Liver (tissue), 8 donors: ENCODE measurements at regions not wholly inside any gene's neighbourhood (a gene's known extent, or its start where the extent isn't known, plus 50 kb on each side); places are given as distances from the start of the nearest gene placed in this dataset.

Experiments
- DNase-seq: peaks from one replicate; pipeline ENCODE4 v3.0.0-alpha.2; 2017; ENCODE audit warnings: low spot score
- H3K27ac ChIP-seq, 2 donors: one replicate each; pipeline ENCODE4 v1.7.0; 2013; ENCODE audit warnings: inconsistent platforms in 2 of 2, low read length in 2 of 2, control low read depth in 1 of 2, low read depth in 1 of 2, mild to moderate bottlenecking in 1 of 2
- H3K27me3 ChIP-seq, 4 donors: one replicate each; pipeline versions ENCODE4 v1.6.1 to v1.7.0; 2013; ENCODE audit warnings: low read length in 3 of 4, inconsistent platforms in 1 of 4, mild to moderate bottlenecking in 1 of 4, moderate library complexity in 1 of 4; ENCODE audit not compliant: control insufficient read depth in 4 of 4, insufficient read depth in 4 of 4
- H3K36me3 ChIP-seq, 4 donors: one replicate each; pipeline versions ENCODE4 v1.6.1 to v1.7.0; 2013; ENCODE audit warnings: low read length in 3 of 4, mild to moderate bottlenecking in 3 of 4, low read depth in 1 of 4, moderate library complexity in 1 of 4; ENCODE audit not compliant: control insufficient read depth in 4 of 4, insufficient read depth in 3 of 4
- H3K4me1 ChIP-seq, 4 donors: one replicate each; pipeline versions ENCODE4 v1.6.1 to v1.7.0; 2013; ENCODE audit warnings: low read length in 3 of 4, mild to moderate bottlenecking in 3 of 4, moderate library complexity in 1 of 4; ENCODE audit not compliant: control insufficient read depth in 4 of 4, insufficient read depth in 4 of 4
- H3K4me3 ChIP-seq, 3 donors: one replicate each; pipeline versions ENCODE4 v1.6.1 to v1.7.0; 2013; ENCODE audit warnings: low read length in 3 of 3, control low read depth in 1 of 3, low read depth in 1 of 3, mild to moderate bottlenecking in 1 of 3
- H3K9ac ChIP-seq, 2 donors: one replicate each; pipeline ENCODE4 v1.7.0; 2013; ENCODE audit warnings: low read length in 2 of 2, mild to moderate bottlenecking in 2 of 2, moderate library complexity in 2 of 2, control low read depth in 1 of 2, low read depth in 1 of 2
- H3K9me3 ChIP-seq, 4 donors: one replicate each; pipeline versions ENCODE4 v1.6.1 to v1.7.0; 2013; ENCODE audit warnings: low read length in 3 of 4; ENCODE audit not compliant: control insufficient read depth in 4 of 4
- FOXA1 ChIP-seq: IDR thresholded peaks from 2 replicates; pipeline ENCODE4 v1.6.1; 2016; ENCODE audit warnings: antibody characterized with exemption
- GABPA ChIP-seq, 2 donors: IDR thresholded peaks in 1 of 2; conservative IDR thresholded peaks in 1 of 2; 2 replicates each; pipeline ENCODE4 v1.6.1; 2016; ENCODE audit warnings: antibody characterized with exemption in 2 of 2, mild to moderate bottlenecking in 1 of 2, moderate library complexity in 1 of 2
- HNF4G ChIP-seq: IDR thresholded peaks from 2 replicates; pipeline ENCODE4 v1.6.1; 2016; ENCODE audit warnings: antibody characterized with exemption
- JUND ChIP-seq, 2 donors: IDR thresholded peaks; 2 replicates each; pipeline ENCODE4 v1.6.1; 2016; ENCODE audit warnings: antibody characterized with exemption in 2 of 2
- RAD21 ChIP-seq, 2 donors: IDR thresholded peaks; 2 replicates each; pipeline ENCODE4 v1.6.1; 2016; ENCODE audit warnings: antibody characterized with exemption in 2 of 2, mild to moderate bottlenecking in 2 of 2
- RXRA ChIP-seq, 2 donors: IDR thresholded peaks; 2 replicates each; pipeline ENCODE4 v1.6.1; 2017 to 2018; ENCODE audit warnings: antibody characterized with exemption in 2 of 2, mild to moderate bottlenecking in 1 of 2
- TAF1 ChIP-seq: conservative IDR thresholded peaks from 2 replicates; pipeline ENCODE4 v1.6.1; 2016; ENCODE audit warnings: antibody characterized with exemption, mild to moderate bottlenecking
- YY1 ChIP-seq: IDR thresholded peaks from 2 replicates; pipeline ENCODE4 v1.6.1; 2016; ENCODE audit warnings: antibody characterized with exemption, mild to moderate bottlenecking
- WGBS: extraction: QIAGEN DNeasy Blood & Tissue Kit; methylation state at CpG from one replicate; pipeline ENCODE4 v1.1.7; 2013; 5-methylcytosine and 5-hydroxymethylcytosine counted together
- TF ChIP-seq, protein P1 (sequence below): IDR thresholded peaks from 2 replicates; pipeline ENCODE4 v1.6.1; 2016; ENCODE audit warnings: antibody characterized with exemption
- TF ChIP-seq, protein P2 (sequence below): IDR thresholded peaks from 2 replicates; pipeline ENCODE4 v1.6.1; 2016; ENCODE audit warnings: antibody characterized with exemption, mild to moderate bottlenecking
- TF ChIP-seq, protein P3 (sequence below): fragments of 150-350 bp; IDR thresholded peaks from 2 replicates; pipeline ENCODE4 v1.5.1; 2017; ENCODE audit warnings: improper control_type of control experiment, low read depth, low read length; ENCODE audit not compliant: missing input control
- TF ChIP-seq, protein P4 (sequence below): IDR thresholded peaks from 2 replicates; pipeline ENCODE4 v1.6.1; 2016; ENCODE audit warnings: antibody characterized with exemption
- donor health status: healthy.
- donor health status: healthy.
- donor health status: healthy.
- donor health status: healthy.
- donor health status: healthy.

DNA sequence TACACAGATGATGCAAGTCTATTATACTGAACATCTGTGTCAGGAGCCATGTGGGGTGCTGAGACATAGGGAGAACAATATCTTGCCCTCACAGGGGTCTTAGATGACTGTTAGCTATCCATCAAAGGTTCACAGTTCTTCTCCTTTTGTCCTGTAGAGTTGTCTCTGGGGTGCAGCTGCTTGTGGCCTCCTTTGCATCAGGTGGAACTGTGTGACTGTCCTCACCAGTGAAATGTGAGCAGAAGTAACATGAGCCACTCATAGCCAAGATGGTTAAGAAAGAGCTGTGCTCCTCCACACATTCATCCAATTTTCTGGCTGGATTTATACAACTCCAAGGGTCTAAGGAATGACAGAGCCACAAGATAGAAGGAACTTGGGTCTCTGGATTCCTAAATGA lies 56.0 kb upstream of the ST8SIA3 start:
- H3K4me1 ChIP-seq = no peaks in the 10 kb centered on the region

DNA sequence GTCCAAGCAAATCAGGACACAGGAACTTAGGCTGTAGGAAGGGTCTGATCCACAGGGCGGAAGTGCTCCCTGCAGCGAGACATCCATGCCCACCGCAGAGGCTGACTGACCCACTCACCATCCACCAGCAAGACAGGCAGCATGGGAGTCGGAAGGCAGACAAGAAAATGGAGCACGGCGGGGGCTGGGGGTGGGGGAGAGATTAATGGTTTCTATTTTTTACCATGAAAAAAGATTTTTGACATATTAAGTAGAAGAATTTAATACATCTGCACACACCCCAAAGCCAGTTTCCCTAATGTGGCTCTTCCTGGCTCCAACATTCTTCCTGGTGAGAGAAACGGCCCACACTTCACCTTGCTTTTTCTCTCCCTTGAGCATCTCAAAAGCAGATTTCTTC lies 55.1 kb upstream of the ST8SIA3 start:
- TF ChIP-seq RAD21 (IDR thresholded peaks at IDR 0.05) = no peak
- no peak for TF ChIP-seq FOXA1
- TF ChIP-seq TAF1 = no peak
- TF ChIP-seq, protein P1, sequence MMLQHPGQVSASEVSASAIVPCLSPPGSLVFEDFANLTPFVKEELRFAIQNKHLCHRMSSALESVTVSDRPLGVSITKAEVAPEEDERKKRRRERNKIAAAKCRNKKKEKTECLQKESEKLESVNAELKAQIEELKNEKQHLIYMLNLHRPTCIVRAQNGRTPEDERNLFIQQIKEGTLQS = no peak
- no peak for TF ChIP-seq JUND (IDR thresholded peaks at IDR 0.05)
- TF ChIP-seq YY1 = no peak
- TF ChIP-seq, protein P2, sequence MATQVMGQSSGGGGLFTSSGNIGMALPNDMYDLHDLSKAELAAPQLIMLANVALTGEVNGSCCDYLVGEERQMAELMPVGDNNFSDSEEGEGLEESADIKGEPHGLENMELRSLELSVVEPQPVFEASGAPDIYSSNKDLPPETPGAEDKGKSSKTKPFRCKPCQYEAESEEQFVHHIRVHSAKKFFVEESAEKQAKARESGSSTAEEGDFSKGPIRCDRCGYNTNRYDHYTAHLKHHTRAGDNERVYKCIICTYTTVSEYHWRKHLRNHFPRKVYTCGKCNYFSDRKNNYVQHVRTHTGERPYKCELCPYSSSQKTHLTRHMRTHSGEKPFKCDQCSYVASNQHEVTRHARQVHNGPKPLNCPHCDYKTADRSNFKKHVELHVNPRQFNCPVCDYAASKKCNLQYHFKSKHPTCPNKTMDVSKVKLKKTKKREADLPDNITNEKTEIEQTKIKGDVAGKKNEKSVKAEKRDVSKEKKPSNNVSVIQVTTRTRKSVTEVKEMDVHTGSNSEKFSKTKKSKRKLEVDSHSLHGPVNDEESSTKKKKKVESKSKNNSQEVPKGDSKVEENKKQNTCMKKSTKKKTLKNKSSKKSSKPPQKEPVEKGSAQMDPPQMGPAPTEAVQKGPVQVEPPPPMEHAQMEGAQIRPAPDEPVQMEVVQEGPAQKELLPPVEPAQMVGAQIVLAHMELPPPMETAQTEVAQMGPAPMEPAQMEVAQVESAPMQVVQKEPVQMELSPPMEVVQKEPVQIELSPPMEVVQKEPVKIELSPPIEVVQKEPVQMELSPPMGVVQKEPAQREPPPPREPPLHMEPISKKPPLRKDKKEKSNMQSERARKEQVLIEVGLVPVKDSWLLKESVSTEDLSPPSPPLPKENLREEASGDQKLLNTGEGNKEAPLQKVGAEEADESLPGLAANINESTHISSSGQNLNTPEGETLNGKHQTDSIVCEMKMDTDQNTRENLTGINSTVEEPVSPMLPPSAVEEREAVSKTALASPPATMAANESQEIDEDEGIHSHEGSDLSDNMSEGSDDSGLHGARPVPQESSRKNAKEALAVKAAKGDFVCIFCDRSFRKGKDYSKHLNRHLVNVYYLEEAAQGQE = no peak
- TF ChIP-seq, protein P3, sequence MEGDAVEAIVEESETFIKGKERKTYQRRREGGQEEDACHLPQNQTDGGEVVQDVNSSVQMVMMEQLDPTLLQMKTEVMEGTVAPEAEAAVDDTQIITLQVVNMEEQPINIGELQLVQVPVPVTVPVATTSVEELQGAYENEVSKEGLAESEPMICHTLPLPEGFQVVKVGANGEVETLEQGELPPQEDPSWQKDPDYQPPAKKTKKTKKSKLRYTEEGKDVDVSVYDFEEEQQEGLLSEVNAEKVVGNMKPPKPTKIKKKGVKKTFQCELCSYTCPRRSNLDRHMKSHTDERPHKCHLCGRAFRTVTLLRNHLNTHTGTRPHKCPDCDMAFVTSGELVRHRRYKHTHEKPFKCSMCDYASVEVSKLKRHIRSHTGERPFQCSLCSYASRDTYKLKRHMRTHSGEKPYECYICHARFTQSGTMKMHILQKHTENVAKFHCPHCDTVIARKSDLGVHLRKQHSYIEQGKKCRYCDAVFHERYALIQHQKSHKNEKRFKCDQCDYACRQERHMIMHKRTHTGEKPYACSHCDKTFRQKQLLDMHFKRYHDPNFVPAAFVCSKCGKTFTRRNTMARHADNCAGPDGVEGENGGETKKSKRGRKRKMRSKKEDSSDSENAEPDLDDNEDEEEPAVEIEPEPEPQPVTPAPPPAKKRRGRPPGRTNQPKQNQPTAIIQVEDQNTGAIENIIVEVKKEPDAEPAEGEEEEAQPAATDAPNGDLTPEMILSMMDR = no peak
- no peak for TF ChIP-seq RXRA (IDR thresholded peaks at IDR 0.05)
- TF ChIP-seq HNF4G = no peak
- TF ChIP-seq GABPA (IDR thresholded peaks at IDR 0.05 in 1 of 2, conservative IDR thresholded peaks at IDR 0.05 in 1 of 2) = no peak
- DNase-seq = no peak
- no peaks in the 10 kb centered on the region for H3K4me1 ChIP-seq
- no peaks in the 10 kb centered on the region for H3K27me3 ChIP-seq
- no peaks in the 10 kb centered on the region for H3K9me3 ChIP-seq
- 87% methylated on average over 7 of the region's 7 CpGs for WGBS
- no peaks in the 10 kb centered on the region for H3K36me3 ChIP-seq
- H3K4me3 ChIP-seq = no peak overlapping the region
- no peak overlapping the region for H3K9ac ChIP-seq
- no peak overlapping the region for H3K27ac ChIP-seq

More for the DNA sequence above, 56.0 kb upstream of the ST8SIA3 start:
- no peaks in the 10 kb centered on the region for H3K9me3 ChIP-seq
- no peaks in the 10 kb centered on the region for H3K27me3 ChIP-seq
- no peak overlapping the region for H3K27ac ChIP-seq
- no peak overlapping the region for H3K9ac ChIP-seq
- H3K36me3 ChIP-seq = no peaks in the 10 kb centered on the region
- no peak overlapping the region for H3K4me3 ChIP-seq
- no peak for DNase-seq
- TF ChIP-seq, protein P2 = no peak
- TF ChIP-seq RAD21 (IDR thresholded peaks at IDR 0.05) (no peak), JUND (IDR thresholded peaks at IDR 0.05) (no peak), RXRA (IDR thresholded peaks at IDR 0.05) (no peak)
- TF ChIP-seq, protein P4, sequence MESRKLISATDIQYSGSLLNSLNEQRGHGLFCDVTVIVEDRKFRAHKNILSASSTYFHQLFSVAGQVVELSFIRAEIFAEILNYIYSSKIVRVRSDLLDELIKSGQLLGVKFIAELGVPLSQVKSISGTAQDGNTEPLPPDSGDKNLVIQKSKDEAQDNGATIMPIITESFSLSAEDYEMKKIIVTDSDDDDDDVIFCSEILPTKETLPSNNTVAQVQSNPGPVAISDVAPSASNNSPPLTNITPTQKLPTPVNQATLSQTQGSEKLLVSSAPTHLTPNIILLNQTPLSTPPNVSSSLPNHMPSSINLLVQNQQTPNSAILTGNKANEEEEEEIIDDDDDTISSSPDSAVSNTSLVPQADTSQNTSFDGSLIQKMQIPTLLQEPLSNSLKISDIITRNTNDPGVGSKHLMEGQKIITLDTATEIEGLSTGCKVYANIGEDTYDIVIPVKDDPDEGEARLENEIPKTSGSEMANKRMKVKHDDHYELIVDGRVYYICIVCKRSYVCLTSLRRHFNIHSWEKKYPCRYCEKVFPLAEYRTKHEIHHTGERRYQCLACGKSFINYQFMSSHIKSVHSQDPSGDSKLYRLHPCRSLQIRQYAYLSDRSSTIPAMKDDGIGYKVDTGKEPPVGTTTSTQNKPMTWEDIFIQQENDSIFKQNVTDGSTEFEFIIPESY = no peak
